HCT116 (cell line): ENCODE measurements at regions not wholly inside any gene's neighbourhood (a gene's known extent, or its start where the extent isn't known, plus 50 kb on each side); places are given as distances from the start of the nearest gene placed in this dataset.

ENCODE experiments used
- EZH2 ChIP-seq: fragments of 200-600 bp; sonication (generic); IDR thresholded peaks from 2 replicates; pipeline ENCODE4 v1.6.1; 2017; ENCODE audit warnings: antibody characterized with exemption, mixed run types
- EZH2phosphoT487 ChIP-seq: fragments of 200-600 bp; IDR thresholded peaks from 2 replicates; pipeline ENCODE4 v1.6.1; 2018; ENCODE audit warnings: antibody characterized with exemption, borderline replicate concordance
- FOSL1 ChIP-seq: IDR thresholded peaks from 2 replicates; pipeline ENCODE4 v1.6.1; 2012; ENCODE audit warnings: low read depth
- POLR2A ChIP-seq: IDR thresholded peaks from 2 replicates; pipeline ENCODE4 v1.7.0; 2011; ENCODE audit warnings: borderline replicate concordance; ENCODE audit not compliant: insufficient read depth, insufficient read length; ENCODE audit errors: extremely low read depth
- POLR2AphosphoS5 ChIP-seq: IDR thresholded peaks from 2 replicates; pipeline ENCODE4 v1.6.1; 2011; ENCODE audit warnings: mild to moderate bottlenecking, low read depth, low read length, moderate library complexity
- SIN3A ChIP-seq: IDR thresholded peaks from 2 replicates; pipeline ENCODE4 v1.6.1; 2012; ENCODE audit warnings: low read depth
- SRF ChIP-seq: IDR thresholded peaks from 2 replicates; pipeline ENCODE4 v1.6.1; 2012; ENCODE audit warnings: low read depth
- ZNF274 ChIP-seq: fragments of 200-500 bp; sonication (Bioruptor generic); IDR thresholded peaks from 2 replicates; pipeline ENCODE4 v1.6.1; 2014; ENCODE audit warnings: mild to moderate bottlenecking, low read depth, low read length, inconsistent platforms
- TF ChIP-seq, protein P1 (sequence below), 3 experiments: fragments of 200-600 bp in 1 of 3; sonication (generic) in 1 of 3; IDR thresholded peaks in 2 of 3; conservative IDR thresholded peaks in 1 of 3; 2 replicates each; pipeline ENCODE4 v1.5.1; 2012 to 2017; ENCODE audit warnings: low read depth in 2 of 3, low read length in 2 of 3, antibody characterized with exemption in 1 of 3, borderline replicate concordance in 1 of 3, control low read depth in 1 of 3, mild to moderate bottlenecking in 1 of 3, mixed read lengths in 1 of 3, mixed run types in 1 of 3, moderate library complexity in 1 of 3; ENCODE audit not compliant: insufficient read depth in 1 of 3
- TF ChIP-seq, protein P2 (sequence below): IDR thresholded peaks from 2 replicates; pipeline ENCODE4 v1.6.1; 2012; ENCODE audit warnings: low read depth
- TF ChIP-seq, protein P3 (sequence below): IDR thresholded peaks from 2 replicates; pipeline ENCODE4 v1.6.1; 2012

DNA sequence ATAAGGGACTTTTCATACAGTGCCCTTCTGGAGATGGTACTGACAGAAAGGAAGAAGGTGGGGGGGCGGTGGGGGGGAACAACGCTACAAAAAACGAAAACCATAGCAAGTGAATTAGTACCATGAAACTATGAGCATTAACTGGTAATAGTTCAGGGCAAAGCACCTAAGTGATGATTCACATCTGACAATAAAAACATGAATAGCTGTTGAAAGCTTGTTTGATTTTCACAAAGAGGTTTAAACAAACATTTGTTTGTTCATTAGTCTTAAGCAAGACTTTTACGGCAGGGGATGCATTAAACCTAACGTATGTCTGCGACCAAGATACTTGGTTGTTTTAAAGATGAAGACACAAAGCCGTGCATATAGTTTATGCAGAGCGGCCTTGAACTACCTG lies 177.5 kb downstream of the LMO4 start:
- TF ChIP-seq, protein P1, sequence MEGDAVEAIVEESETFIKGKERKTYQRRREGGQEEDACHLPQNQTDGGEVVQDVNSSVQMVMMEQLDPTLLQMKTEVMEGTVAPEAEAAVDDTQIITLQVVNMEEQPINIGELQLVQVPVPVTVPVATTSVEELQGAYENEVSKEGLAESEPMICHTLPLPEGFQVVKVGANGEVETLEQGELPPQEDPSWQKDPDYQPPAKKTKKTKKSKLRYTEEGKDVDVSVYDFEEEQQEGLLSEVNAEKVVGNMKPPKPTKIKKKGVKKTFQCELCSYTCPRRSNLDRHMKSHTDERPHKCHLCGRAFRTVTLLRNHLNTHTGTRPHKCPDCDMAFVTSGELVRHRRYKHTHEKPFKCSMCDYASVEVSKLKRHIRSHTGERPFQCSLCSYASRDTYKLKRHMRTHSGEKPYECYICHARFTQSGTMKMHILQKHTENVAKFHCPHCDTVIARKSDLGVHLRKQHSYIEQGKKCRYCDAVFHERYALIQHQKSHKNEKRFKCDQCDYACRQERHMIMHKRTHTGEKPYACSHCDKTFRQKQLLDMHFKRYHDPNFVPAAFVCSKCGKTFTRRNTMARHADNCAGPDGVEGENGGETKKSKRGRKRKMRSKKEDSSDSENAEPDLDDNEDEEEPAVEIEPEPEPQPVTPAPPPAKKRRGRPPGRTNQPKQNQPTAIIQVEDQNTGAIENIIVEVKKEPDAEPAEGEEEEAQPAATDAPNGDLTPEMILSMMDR (IDR thresholded peaks at IDR 0.05 in 2 of 3, conservative IDR thresholded peaks at IDR 0.05 in 1 of 3; ENCODE audit: borderline replicate concordance in 1 of 3, insufficient read depth in 1 of 3, low read depth in 2 of 3, low read length in 2 of 3) = no peak
- no peak for TF ChIP-seq FOSL1
- no peak for TF ChIP-seq SRF
- TF ChIP-seq POLR2A = no peak
- TF ChIP-seq, protein P2, sequence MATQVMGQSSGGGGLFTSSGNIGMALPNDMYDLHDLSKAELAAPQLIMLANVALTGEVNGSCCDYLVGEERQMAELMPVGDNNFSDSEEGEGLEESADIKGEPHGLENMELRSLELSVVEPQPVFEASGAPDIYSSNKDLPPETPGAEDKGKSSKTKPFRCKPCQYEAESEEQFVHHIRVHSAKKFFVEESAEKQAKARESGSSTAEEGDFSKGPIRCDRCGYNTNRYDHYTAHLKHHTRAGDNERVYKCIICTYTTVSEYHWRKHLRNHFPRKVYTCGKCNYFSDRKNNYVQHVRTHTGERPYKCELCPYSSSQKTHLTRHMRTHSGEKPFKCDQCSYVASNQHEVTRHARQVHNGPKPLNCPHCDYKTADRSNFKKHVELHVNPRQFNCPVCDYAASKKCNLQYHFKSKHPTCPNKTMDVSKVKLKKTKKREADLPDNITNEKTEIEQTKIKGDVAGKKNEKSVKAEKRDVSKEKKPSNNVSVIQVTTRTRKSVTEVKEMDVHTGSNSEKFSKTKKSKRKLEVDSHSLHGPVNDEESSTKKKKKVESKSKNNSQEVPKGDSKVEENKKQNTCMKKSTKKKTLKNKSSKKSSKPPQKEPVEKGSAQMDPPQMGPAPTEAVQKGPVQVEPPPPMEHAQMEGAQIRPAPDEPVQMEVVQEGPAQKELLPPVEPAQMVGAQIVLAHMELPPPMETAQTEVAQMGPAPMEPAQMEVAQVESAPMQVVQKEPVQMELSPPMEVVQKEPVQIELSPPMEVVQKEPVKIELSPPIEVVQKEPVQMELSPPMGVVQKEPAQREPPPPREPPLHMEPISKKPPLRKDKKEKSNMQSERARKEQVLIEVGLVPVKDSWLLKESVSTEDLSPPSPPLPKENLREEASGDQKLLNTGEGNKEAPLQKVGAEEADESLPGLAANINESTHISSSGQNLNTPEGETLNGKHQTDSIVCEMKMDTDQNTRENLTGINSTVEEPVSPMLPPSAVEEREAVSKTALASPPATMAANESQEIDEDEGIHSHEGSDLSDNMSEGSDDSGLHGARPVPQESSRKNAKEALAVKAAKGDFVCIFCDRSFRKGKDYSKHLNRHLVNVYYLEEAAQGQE = no peak
- TF ChIP-seq POLR2AphosphoS5 = no peak
- TF ChIP-seq ZNF274 = no peak
- TF ChIP-seq EZH2phosphoT487 = no peak
- no peak for TF ChIP-seq EZH2
- TF ChIP-seq, protein P3, sequence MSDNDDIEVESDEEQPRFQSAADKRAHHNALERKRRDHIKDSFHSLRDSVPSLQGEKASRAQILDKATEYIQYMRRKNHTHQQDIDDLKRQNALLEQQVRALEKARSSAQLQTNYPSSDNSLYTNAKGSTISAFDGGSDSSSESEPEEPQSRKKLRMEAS = no peak
- no peak for TF ChIP-seq SIN3A
